ENCODE measurements at regions not wholly inside any gene's neighbourhood (a gene's known extent, or its start where the extent isn't known, plus 50 kb on each side); places are given as distances from the start of the nearest gene placed in this dataset.

DNA sequence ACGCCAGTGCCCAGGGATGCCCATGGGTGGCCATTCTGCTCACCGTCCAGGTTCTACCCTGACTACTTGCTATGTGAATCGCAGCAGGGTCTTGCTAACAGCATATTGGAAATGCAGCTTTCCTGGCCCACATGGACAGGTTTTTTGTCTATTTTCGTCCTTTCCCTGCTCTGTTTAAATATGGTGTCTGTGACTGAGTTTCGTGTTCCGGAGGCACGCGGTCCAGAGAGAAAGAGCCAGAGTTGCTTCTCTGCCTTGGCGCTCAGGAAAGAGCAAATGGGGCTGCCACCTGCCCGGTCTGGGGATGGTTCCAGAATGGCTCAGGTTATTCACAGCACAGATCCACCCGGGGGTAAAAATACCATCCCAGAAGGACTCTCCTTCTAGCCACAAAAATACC lies 456.2 kb downstream of the BCL11A start:
- ChIA-PET POLR2A (no interaction called here), CTCF (no interaction called here)
- Mint-ChIP-seq H3K27me3 (peaks cover 2% of the 10 kb centered on the region), H3K4me3 (no peak overlapping the region), H3K27ac (no peak overlapping the region), H3K36me3 (ENCODE audit: low read depth) (no peaks in the 10 kb centered on the region), H3K4me1 (no peaks in the 10 kb centered on the region), H3K9me3 (ENCODE audit: low read depth) (no peaks in the 10 kb centered on the region)
- intact Hi-C loops (cut with DNase I, micrococcal nuclease): no loop called here
- ATAC-seq: no peak
- DNase-seq: no peak

- peaks cover 2% of the 10 kb centered on the region for H3K27me3 Mint-ChIP-seq
- intact Hi-C loops (cut with DNase I, micrococcal nuclease): no loop called here
- H3K4me3 Mint-ChIP-seq: no peak overlapping the region
- ATAC-seq: no peak
- no peaks in the 10 kb centered on the region for H3K4me1 Mint-ChIP-seq
- no peak overlapping the region for H3K27ac Mint-ChIP-seq
- H3K9me3 Mint-ChIP-seq (ENCODE audit: low read depth): no peaks in the 10 kb centered on the region
- CTCF ChIA-PET: no interaction called here
- POLR2A ChIA-PET: no interaction called here
- DNase-seq: no peak
- H3K36me3 Mint-ChIP-seq (ENCODE audit: low read depth): no peaks in the 10 kb centered on the region
Observed at GRCh38 chr2:60096556-60096955, 456.9 kb downstream of the BCL11A start.

GRCh38 chr2:60095903-60096302 lies 457.6 kb downstream of the BCL11A start:
- no peaks in the 10 kb centered on the region for H3K4me1 Mint-ChIP-seq
- DNase-seq: no peak
- POLR2A ChIA-PET: no interaction called here
- H3K27ac Mint-ChIP-seq: no peak overlapping the region
- CTCF ChIA-PET: no interaction called here
- H3K27me3 Mint-ChIP-seq: peaks cover 2% of the 10 kb centered on the region
- H3K4me3 Mint-ChIP-seq: no peak overlapping the region
- no peaks in the 10 kb centered on the region for H3K9me3 Mint-ChIP-seq (ENCODE audit: low read depth)
- no peaks in the 10 kb centered on the region for H3K36me3 Mint-ChIP-seq (ENCODE audit: low read depth)
- ATAC-seq: no peak
- intact Hi-C loops (cut with DNase I, micrococcal nuclease): no loop called here

DNA sequence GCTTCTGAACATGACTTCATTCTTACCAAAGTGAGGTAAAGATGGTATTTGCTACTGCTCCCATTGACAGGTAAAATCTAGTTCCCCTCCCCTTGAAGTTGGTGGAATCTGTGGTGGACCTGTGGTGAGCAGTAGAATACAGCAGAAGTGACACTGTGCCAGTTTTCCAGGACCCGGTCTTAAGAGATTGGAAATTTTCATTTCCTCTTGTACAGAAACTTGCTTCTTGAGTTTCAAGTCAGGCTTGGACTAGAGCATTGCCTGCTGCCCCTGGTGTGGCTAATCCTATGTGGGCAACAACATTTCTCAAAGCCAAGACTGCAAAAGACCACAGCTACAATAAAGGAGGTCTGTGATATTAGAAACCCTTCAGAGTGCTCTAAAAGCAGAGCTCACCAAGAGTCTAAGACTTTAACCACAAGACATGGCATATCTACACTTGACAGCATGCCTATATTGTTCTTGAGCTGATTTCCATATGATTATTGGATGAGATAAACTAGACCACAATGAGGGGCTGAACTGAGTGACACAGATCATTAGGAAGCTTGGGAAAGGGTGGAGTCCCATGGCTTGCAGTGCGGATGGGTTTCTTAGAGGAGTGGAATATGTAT lies 458.1 kb downstream of the BCL11A start:
- Mint-ChIP-seq H3K4me1 (no peaks in the 10 kb centered on the region), H3K27ac (no peak overlapping the region), H3K4me3 (no peak overlapping the region), H3K27me3 (peaks cover 2% of the 10 kb centered on the region), H3K36me3 (ENCODE audit: low read depth) (no peaks in the 10 kb centered on the region), H3K9me3 (ENCODE audit: low read depth) (no peaks in the 10 kb centered on the region)
- DNase-seq (no peak), ATAC-seq (no peak)
- CTCF ChIA-PET: no interaction called here
- POLR2A ChIA-PET: no interaction called here
- intact Hi-C loops (cut with DNase I, micrococcal nuclease): no loop called here

DNA sequence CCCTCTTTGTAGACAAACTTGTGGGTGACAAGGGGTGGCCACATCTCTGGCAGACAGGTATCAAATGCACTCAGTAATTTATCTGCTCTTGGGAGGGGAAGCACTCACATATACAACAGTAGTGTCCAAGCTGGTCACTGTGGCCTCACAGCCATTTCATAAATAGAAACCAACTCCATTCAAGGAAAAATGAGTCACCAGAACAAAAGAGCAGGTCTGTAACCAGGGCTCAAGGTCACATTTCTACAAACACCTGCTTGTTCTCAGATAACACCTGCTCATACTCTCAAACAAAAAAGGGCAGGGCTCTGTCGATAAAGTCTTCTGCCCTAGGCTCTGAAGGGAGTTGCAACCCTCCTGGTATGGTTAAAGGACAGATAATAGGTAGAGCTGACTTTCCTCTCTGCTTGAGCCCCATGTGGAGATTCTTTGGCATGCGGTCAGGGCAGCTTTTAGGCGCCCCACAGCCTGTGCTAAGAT lies 459.0 kb downstream of the BCL11A start:
- DNase-seq (no peak), ATAC-seq (no peak)
- Mint-ChIP-seq H3K4me1 (no peaks in the 10 kb centered on the region), H3K9me3 (ENCODE audit: low read depth) (no peaks in the 10 kb centered on the region), H3K27ac (no peak overlapping the region), H3K27me3 (peaks cover 2% of the 10 kb centered on the region), H3K36me3 (ENCODE audit: low read depth) (no peaks in the 10 kb centered on the region), H3K4me3 (no peak overlapping the region)
- intact Hi-C loops (cut with DNase I, micrococcal nuclease): no loop called here
- ChIA-PET POLR2A (no interaction called here), CTCF (interaction anchor here (0.7 kb wide), 1 partner anchor 15 kb away, joined by 3 read pairs; no protein-coding TSS in a partner anchor)

- DNase-seq (no peak), ATAC-seq (no peak)
- H3K9me3 Mint-ChIP-seq (ENCODE audit: low read depth): no peaks in the 10 kb centered on the region
- H3K27me3 Mint-ChIP-seq: no peaks in the 10 kb centered on the region
- H3K36me3 Mint-ChIP-seq (ENCODE audit: low read depth): no peaks in the 10 kb centered on the region
- intact Hi-C loops (cut with DNase I, micrococcal nuclease): no loop called here
- no peaks in the 10 kb centered on the region for H3K4me1 Mint-ChIP-seq
- CTCF ChIA-PET: no interaction called here
- no peak overlapping the region for H3K4me3 Mint-ChIP-seq
- H3K27ac Mint-ChIP-seq: no peak overlapping the region
- POLR2A ChIA-PET: no interaction called here
Observed at GRCh38 chr2:60092781-60093180, 460.7 kb downstream of the BCL11A start.

- POLR2A ChIA-PET: no interaction called here
Observed at GRCh38 chr2:60091894-60092293, 461.6 kb downstream of the BCL11A start.

DNA sequence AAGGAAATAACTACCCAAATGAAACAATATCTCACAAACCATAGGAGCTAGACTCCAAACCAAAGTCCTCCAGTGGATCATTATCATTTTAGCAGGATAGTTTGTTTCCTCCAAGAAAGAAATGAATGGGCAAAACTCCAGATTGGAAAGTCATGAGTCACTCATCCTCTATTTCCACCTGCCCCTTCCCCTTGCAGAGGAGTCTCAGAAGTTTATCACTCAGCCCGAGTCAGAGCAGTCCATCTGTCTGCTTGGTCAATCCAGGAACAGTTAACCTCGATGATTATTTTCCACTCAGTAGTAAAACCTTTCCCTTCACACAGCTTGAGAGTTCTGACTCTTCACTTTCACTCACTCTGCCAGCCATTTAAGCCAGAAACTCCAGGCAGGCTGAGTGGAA lies 462.2 kb downstream of the BCL11A start:
- Mint-ChIP-seq H3K4me1 (no peaks in the 10 kb centered on the region), H3K27ac (no peak overlapping the region), H3K27me3 (no peaks in the 10 kb centered on the region), H3K9me3 (ENCODE audit: low read depth) (no peaks in the 10 kb centered on the region), H3K4me3 (no peak overlapping the region), H3K36me3 (ENCODE audit: low read depth) (no peaks in the 10 kb centered on the region)
- intact Hi-C loops (cut with DNase I, micrococcal nuclease): no loop called here
- ChIA-PET POLR2A (no interaction called here), CTCF (interaction anchor here (0.9 kb wide), 1 partner anchor 49 kb away, joined by 3 read pairs; no protein-coding TSS in a partner anchor)
- ATAC-seq: no peak
- DNase-seq: no peak

More at GRCh38 chr2:60091894-60092293, 461.6 kb downstream of the BCL11A start:
- ATAC-seq: no peak
- H3K4me3 Mint-ChIP-seq: no peak overlapping the region
- no peak for DNase-seq
- H3K9me3 Mint-ChIP-seq (ENCODE audit: low read depth): no peaks in the 10 kb centered on the region
- no peaks in the 10 kb centered on the region for H3K27me3 Mint-ChIP-seq
- CTCF ChIA-PET: no interaction called here
- no peaks in the 10 kb centered on the region for H3K36me3 Mint-ChIP-seq (ENCODE audit: low read depth)
- no peak overlapping the region for H3K27ac Mint-ChIP-seq
- H3K4me1 Mint-ChIP-seq: no peaks in the 10 kb centered on the region
- intact Hi-C loops (cut with DNase I, micrococcal nuclease): no loop called here

DNA sequence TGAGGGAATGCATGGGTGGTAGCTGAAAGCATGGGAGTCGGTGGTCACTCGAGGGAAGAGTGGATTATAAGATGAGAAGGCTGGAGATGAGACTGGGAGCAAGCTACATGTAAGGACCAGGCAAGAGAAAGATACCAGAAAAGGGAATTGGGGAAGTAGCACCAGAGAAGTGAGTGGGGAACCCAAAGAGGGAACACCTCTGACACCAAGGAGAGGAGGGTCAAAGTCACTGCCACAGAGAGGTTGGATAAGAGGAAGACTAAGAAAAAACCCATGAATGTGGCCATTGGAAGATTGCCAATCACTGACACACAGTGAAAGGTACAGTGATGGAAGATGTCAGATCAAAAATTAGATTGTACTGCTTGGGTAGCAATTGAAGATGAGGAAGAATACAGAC lies 473.9 kb downstream of the BCL11A start:
- Mint-ChIP-seq H3K27me3 (no peaks in the 10 kb centered on the region), H3K4me3 (no peak overlapping the region), H3K36me3 (ENCODE audit: low read depth) (peaks cover 2% of the 10 kb centered on the region), H3K9me3 (ENCODE audit: low read depth) (no peaks in the 10 kb centered on the region), H3K27ac (no peak overlapping the region), H3K4me1 (no peaks in the 10 kb centered on the region)
- intact Hi-C loops (cut with DNase I, micrococcal nuclease): no loop called here
- ATAC-seq (no peak), DNase-seq (no peak)
- ChIA-PET CTCF (interaction anchor here (0.7 kb wide), 1 partner anchor 14 kb away, joined by 3 read pairs; no protein-coding TSS in a partner anchor), POLR2A (no interaction called here)

GRCh38 chr2:60075048-60075447 lies 478.4 kb downstream of the BCL11A start:
- DNase-seq: no peak
- Mint-ChIP-seq H3K4me1 (no peaks in the 10 kb centered on the region), H3K36me3 (ENCODE audit: low read depth) (no peaks in the 10 kb centered on the region), H3K27ac (no peak overlapping the region), H3K9me3 (ENCODE audit: low read depth) (no peaks in the 10 kb centered on the region), H3K27me3 (no peaks in the 10 kb centered on the region), H3K4me3 (no peak overlapping the region)
- no peak for ATAC-seq
- intact Hi-C loops (cut with DNase I, micrococcal nuclease): no loop called here
- POLR2A ChIA-PET: no interaction called here
- CTCF ChIA-PET: no interaction called here

- Mint-ChIP-seq H3K4me1 (no peaks in the 10 kb centered on the region), H3K36me3 (ENCODE audit: low read depth) (no peaks in the 10 kb centered on the region), H3K27me3 (no peaks in the 10 kb centered on the region), H3K27ac (no peak overlapping the region), H3K4me3 (no peak overlapping the region), H3K9me3 (ENCODE audit: low read depth) (no peaks in the 10 kb centered on the region)
- intact Hi-C loops (cut with DNase I, micrococcal nuclease): no loop called here
- no peak for ATAC-seq
- CTCF ChIA-PET: no interaction called here
- no peak for DNase-seq
- POLR2A ChIA-PET: no interaction called here
Observed at GRCh38 chr2:60073201-60073600, 480.3 kb downstream of the BCL11A start.

- Mint-ChIP-seq H3K9me3 (ENCODE audit: low read depth) (no peaks in the 10 kb centered on the region), H3K27ac (no peak overlapping the region), H3K4me3 (no peak overlapping the region), H3K36me3 (ENCODE audit: low read depth) (no peaks in the 10 kb centered on the region), H3K4me1 (no peaks in the 10 kb centered on the region), H3K27me3 (no peaks in the 10 kb centered on the region)
- ChIA-PET CTCF (no interaction called here), POLR2A (no interaction called here)
- DNase-seq: no peak
- ATAC-seq: no peak
- intact Hi-C loops (cut with DNase I, micrococcal nuclease): no loop called here
Observed at GRCh38 chr2:60072609-60073008, 480.8 kb downstream of the BCL11A start.

GRCh38 chr2:60071490-60071831 lies 482.0 kb downstream of the BCL11A start:
- intact Hi-C loops (cut with DNase I, micrococcal nuclease): no loop called here
- ChIA-PET CTCF (interaction anchor here (0.6 kb wide), 1 partner anchor 15 kb away, joined by 4 read pairs; no protein-coding TSS in a partner anchor), POLR2A (no interaction called here)
- no peak for ATAC-seq
- Mint-ChIP-seq H3K36me3 (ENCODE audit: low read depth) (no peaks in the 10 kb centered on the region), H3K9me3 (ENCODE audit: low read depth) (no peaks in the 10 kb centered on the region), H3K27me3 (no peaks in the 10 kb centered on the region), H3K4me3 (no peak overlapping the region), H3K27ac (no peak overlapping the region), H3K4me1 (no peaks in the 10 kb centered on the region)
- no peak for DNase-seq
